DOHH2 (cell line): ENCODE measurements at regions not wholly inside any gene's neighbourhood (a gene's known extent, or its start where the extent isn't known, plus 50 kb on each side); places are given as distances from the start of the nearest gene placed in this dataset.

Experiments used
- EZH2phosphoT487 ChIP-seq: fragments of 200-600 bp; sonication (generic); IDR thresholded peaks from 2 replicates; pipeline ENCODE4 v1.6.1; 2017; ENCODE audit warnings: borderline replicate concordance, mild to moderate bottlenecking, antibody characterized with exemption, low read length, moderate library complexity, mixed read lengths
- TF ChIP-seq, protein P1 (sequence below): fragments of 200-600 bp; sonication (generic); IDR thresholded peaks from one replicate; pipeline ENCODE4 v1.5.1; 2014; ENCODE audit warnings: antibody characterized with exemption, mild to moderate bottlenecking, low read depth, low read length; ENCODE audit not compliant: poor library complexity, severe bottlenecking

DNA sequence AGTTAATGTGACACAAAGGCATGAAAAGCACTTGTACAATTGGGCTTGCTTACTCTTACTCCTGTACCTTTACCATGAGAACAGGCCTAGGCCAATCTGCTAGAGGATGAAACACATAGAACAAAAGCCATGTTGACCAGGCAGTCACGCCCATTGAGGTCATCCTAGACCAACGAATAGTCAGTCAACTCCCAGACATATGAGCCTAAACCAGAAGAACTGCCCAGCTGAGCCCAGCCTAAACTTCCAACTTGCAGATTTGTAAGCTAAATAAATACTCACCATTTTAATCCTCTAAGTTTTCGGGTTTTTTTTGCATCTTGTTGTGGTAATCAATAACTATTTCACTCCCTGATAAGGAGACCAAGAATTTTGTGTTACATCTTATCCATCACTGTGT lies 164.8 kb upstream of the ADRA1B start:
- TF ChIP-seq, protein P1, sequence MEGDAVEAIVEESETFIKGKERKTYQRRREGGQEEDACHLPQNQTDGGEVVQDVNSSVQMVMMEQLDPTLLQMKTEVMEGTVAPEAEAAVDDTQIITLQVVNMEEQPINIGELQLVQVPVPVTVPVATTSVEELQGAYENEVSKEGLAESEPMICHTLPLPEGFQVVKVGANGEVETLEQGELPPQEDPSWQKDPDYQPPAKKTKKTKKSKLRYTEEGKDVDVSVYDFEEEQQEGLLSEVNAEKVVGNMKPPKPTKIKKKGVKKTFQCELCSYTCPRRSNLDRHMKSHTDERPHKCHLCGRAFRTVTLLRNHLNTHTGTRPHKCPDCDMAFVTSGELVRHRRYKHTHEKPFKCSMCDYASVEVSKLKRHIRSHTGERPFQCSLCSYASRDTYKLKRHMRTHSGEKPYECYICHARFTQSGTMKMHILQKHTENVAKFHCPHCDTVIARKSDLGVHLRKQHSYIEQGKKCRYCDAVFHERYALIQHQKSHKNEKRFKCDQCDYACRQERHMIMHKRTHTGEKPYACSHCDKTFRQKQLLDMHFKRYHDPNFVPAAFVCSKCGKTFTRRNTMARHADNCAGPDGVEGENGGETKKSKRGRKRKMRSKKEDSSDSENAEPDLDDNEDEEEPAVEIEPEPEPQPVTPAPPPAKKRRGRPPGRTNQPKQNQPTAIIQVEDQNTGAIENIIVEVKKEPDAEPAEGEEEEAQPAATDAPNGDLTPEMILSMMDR, result no peak
- no peak for TF ChIP-seq EZH2phosphoT487
